ENCODE measurements at regions not wholly inside any gene's neighbourhood (a gene's known extent, or its start where the extent isn't known, plus 50 kb on each side); places are given as distances from the start of the nearest gene placed in this dataset.
"Not testable (repeated sequence)": the region's sequence is repeated elsewhere in the genome, so short reads cannot be mapped to it uniquely, and the experiment has no call there.

- Histone ChIP-seq H3K9me2 (replicated peaks; ENCODE audit: insufficient read depth, low read length) (no peaks in the 10 kb centered on the region), H3K9me3 (ENCODE audit: insufficient read depth, low read length) (no peaks in the 10 kb centered on the region)
Observed at GRCh38 chr18:11480692-11481091, 128.7 kb upstream of the SLC35G4 start.

GRCh38 chr18:11479031-11479430 lies 130.4 kb upstream of the SLC35G4 start:
- H3K9ac ChIP-seq (ENCODE audit: low read length); H3F3A ChIP-seq (ENCODE audit: insufficient read depth); H3K9me2 ChIP-seq (replicated peaks; ENCODE audit: insufficient read depth, low read length); H3K4me2 ChIP-seq (ENCODE audit: low read depth, low read length, poor library complexity, severe bottlenecking); H3K9me3 ChIP-seq (ENCODE audit: insufficient read depth, low read length); H3K79me2 ChIP-seq (ENCODE audit: insufficient read depth, low read length); H3K36me3 ChIP-seq (ENCODE audit: low read length); H3K27me3 ChIP-seq (ENCODE audit: low read length); H3K4me3 ChIP-seq (ENCODE audit: insufficient read depth, low read length, poor library complexity, severe bottlenecking); H4K20me1 ChIP-seq (ENCODE audit: low read depth, low read length); H3K27ac ChIP-seq (ENCODE audit: low read depth, low read length); H2AFZ ChIP-seq (ENCODE audit: low read depth, low read length, severe bottlenecking): not testable (repeated sequence)

More at GRCh38 chr18:11480692-11481091, 128.7 kb upstream of the SLC35G4 start:
- no peaks in the 10 kb centered on the region for H3K36me3 ChIP-seq (ENCODE audit: low read length)
- H3K27me3 ChIP-seq (ENCODE audit: low read length), result no peaks in the 10 kb centered on the region
- no peak overlapping the region for H3K4me3 ChIP-seq (ENCODE audit: insufficient read depth, low read length, poor library complexity, severe bottlenecking)
- no peak overlapping the region for H3K9ac ChIP-seq (ENCODE audit: low read length)
- H4K20me1 ChIP-seq (ENCODE audit: low read depth, low read length), result no peaks in the 10 kb centered on the region
- H3F3A ChIP-seq (ENCODE audit: insufficient read depth), result no peaks in the 10 kb centered on the region
- H3K4me2 ChIP-seq (ENCODE audit: low read depth, low read length, poor library complexity, severe bottlenecking), result no peak overlapping the region
- TF ChIP-seq CTCF (IDR thresholded peaks at IDR 0.05; ENCODE audit: insufficient read depth, low read length, poor library complexity, severe bottlenecking), result no peak
- no peak for TF ChIP-seq EZH2phosphoT487 (conservative IDR thresholded peaks at IDR 0.05; ENCODE audit: low read length)
- H3K27ac ChIP-seq (ENCODE audit: low read depth, low read length), result no peak overlapping the region
- H3K79me2 ChIP-seq (ENCODE audit: insufficient read depth, low read length), result no peaks in the 10 kb centered on the region
- no peak overlapping the region for H2AFZ ChIP-seq (ENCODE audit: low read depth, low read length, severe bottlenecking)

GRCh38 chr18:11470941-11471340 lies 138.5 kb upstream of the SLC35G4 start:
- Histone ChIP-seq H3F3A (ENCODE audit: insufficient read depth) (no peaks in the 10 kb centered on the region), H3K27me3 (ENCODE audit: low read length) (no peaks in the 10 kb centered on the region), H3K4me3 (ENCODE audit: insufficient read depth, low read length, poor library complexity, severe bottlenecking) (no peak overlapping the region), H3K79me2 (ENCODE audit: insufficient read depth, low read length) (no peaks in the 10 kb centered on the region), H3K4me2 (ENCODE audit: low read depth, low read length, poor library complexity, severe bottlenecking) (no peak overlapping the region), H3K27ac (ENCODE audit: low read depth, low read length) (no peak overlapping the region), H3K9me3 (ENCODE audit: insufficient read depth, low read length) (no peaks in the 10 kb centered on the region), H3K9ac (ENCODE audit: low read length) (no peak overlapping the region), H2AFZ (ENCODE audit: low read depth, low read length, severe bottlenecking) (no peak overlapping the region), H3K9me2 (replicated peaks; ENCODE audit: insufficient read depth, low read length) (no peaks in the 10 kb centered on the region), H4K20me1 (ENCODE audit: low read depth, low read length) (no peaks in the 10 kb centered on the region), H3K36me3 (ENCODE audit: low read length) (no peaks in the 10 kb centered on the region)
- TF ChIP-seq CTCF (IDR thresholded peaks at IDR 0.05; ENCODE audit: insufficient read depth, low read length, poor library complexity, severe bottlenecking), result no peak
- no peak for TF ChIP-seq EZH2phosphoT487 (conservative IDR thresholded peaks at IDR 0.05; ENCODE audit: low read length)

GRCh38 chr18:11468617-11469016 lies 140.8 kb upstream of the SLC35G4 start:
- Histone ChIP-seq H3K4me3 (ENCODE audit: insufficient read depth, low read length, poor library complexity, severe bottlenecking) (no peak overlapping the region), H3K9ac (ENCODE audit: low read length) (no peak overlapping the region), H3K27me3 (ENCODE audit: low read length) (no peaks in the 10 kb centered on the region), H3F3A (ENCODE audit: insufficient read depth) (no peaks in the 10 kb centered on the region), H3K9me3 (ENCODE audit: insufficient read depth, low read length) (no peaks in the 10 kb centered on the region), H3K27ac (ENCODE audit: low read depth, low read length) (no peak overlapping the region), H3K79me2 (ENCODE audit: insufficient read depth, low read length) (no peaks in the 10 kb centered on the region), H3K9me2 (replicated peaks; ENCODE audit: insufficient read depth, low read length) (no peaks in the 10 kb centered on the region), H3K36me3 (ENCODE audit: low read length) (no peaks in the 10 kb centered on the region), H3K4me2 (ENCODE audit: low read depth, low read length, poor library complexity, severe bottlenecking) (no peak overlapping the region), H4K20me1 (ENCODE audit: low read depth, low read length) (no peaks in the 10 kb centered on the region), H2AFZ (ENCODE audit: low read depth, low read length, severe bottlenecking) (no peak overlapping the region)
- no peak for TF ChIP-seq EZH2phosphoT487 (conservative IDR thresholded peaks at IDR 0.05; ENCODE audit: low read length)
- no peak for TF ChIP-seq CTCF (IDR thresholded peaks at IDR 0.05; ENCODE audit: insufficient read depth, low read length, poor library complexity, severe bottlenecking)

Data from SU-DHL-6 (cell line).